SK-N-SH (cell line): ENCODE measurements at regions not wholly inside any gene's neighbourhood (a gene's known extent, or its start where the extent isn't known, plus 50 kb on each side); places are given as distances from the start of the nearest gene placed in this dataset.
A peak's percentile ranks its signal among the peaks of the same experiment; 100 is the strongest.

Experiments used
- CTCF ChIA-PET: fragments of 300-600, 350-600 bp; formaldehyde crosslinking; extraction: SDS; loops from one replicate; lab custom pipeline; 2021; lab: Yijun Ruan, JAX
- POLR2A ChIA-PET: fragments of 350-600 bp; sonication (Branson Sonifier 250); formaldehyde crosslinking; extraction: SDS; loops from one replicate; lab custom pipeline; 2020; ENCODE audit warnings: antibody characterized with exemption, inconsistent platforms; lab: Yijun Ruan, JAX
- DNase-seq: peaks from one replicate; pipeline ENCODE4 v3.0.0; 2012
- H2AFZ ChIP-seq: fragments of 200-600 bp; sonication (generic); 2 replicates; pipeline ENCODE4 v1.8.1; 2016; ENCODE audit warnings: antibody characterized with exemption, mild to moderate bottlenecking, low read depth
- H3F3A ChIP-seq: fragments of 200-600 bp; sonication (generic); replicated peaks from 2 replicates; pipeline ENCODE3; 2016; ENCODE audit warnings: antibody characterized with exemption, mild to moderate bottlenecking; ENCODE audit not compliant: insufficient read depth
- H3K27ac ChIP-seq, 2 experiments: fragments of 200-500 bp in 1 of 2; fragments of 200-600 bp in 1 of 2; sonication (Bioruptor generic) in 1 of 2; sonication (generic), shearing (Covaris generic) in 1 of 2; 2 replicates each; pipeline versions ENCODE4 v1.5.1 to v1.6.1; 2014 to 2016; ENCODE audit warnings: low read depth in 2 of 2, inconsistent platforms in 1 of 2, low read length in 1 of 2, mild to moderate bottlenecking in 1 of 2, mixed read lengths in 1 of 2
- H3K27me3 ChIP-seq: fragments of 200-600 bp; sonication (generic), shearing (Covaris generic); 2 replicates; pipeline ENCODE4 v1.6.1; 2016; ENCODE audit warnings: mixed run types; ENCODE audit not compliant: insufficient read depth
- H3K36me3 ChIP-seq, 2 experiments: fragments of 200-500 bp in 1 of 2; fragments of 200-600 bp in 1 of 2; sonication (Bioruptor generic) in 1 of 2; sonication (generic) in 1 of 2; replicated peaks in 1 of 2; 2 replicates each; pipeline versions ENCODE3 to v1.5.1; 2014 to 2016; ENCODE audit warnings: low read length in 1 of 2, mild to moderate bottlenecking in 1 of 2; ENCODE audit not compliant: insufficient read depth in 2 of 2, control insufficient read depth in 1 of 2
- H3K4me1 ChIP-seq, 2 experiments: fragments of 200-500 bp in 1 of 2; fragments of 200-600 bp in 1 of 2; sonication (Bioruptor generic) in 1 of 2; sonication (generic), shearing (Covaris generic) in 1 of 2; 2 replicates each; pipeline versions ENCODE4 v1.5.1 to v1.6.1; 2014 to 2016; ENCODE audit warnings: low read depth in 1 of 2, low read length in 1 of 2, mixed run types in 1 of 2; ENCODE audit not compliant: insufficient read depth in 2 of 2, control insufficient read depth in 1 of 2
- H3K4me2 ChIP-seq: fragments of 200-600 bp; sonication (generic), shearing (Covaris generic); 2 replicates; pipeline ENCODE4 v1.6.1; 2017; ENCODE audit warnings: mixed run types
- H3K4me3 ChIP-seq, 2 experiments: fragments of 200-500 bp in 1 of 2; fragments of 200-600 bp in 1 of 2; sonication (Bioruptor generic) in 1 of 2; sonication (generic), shearing (Covaris generic) in 1 of 2; 2 replicates each; pipeline versions ENCODE4 v1.5.1 to v1.8.1; 2014 to 2016; ENCODE audit warnings: low read depth in 2 of 2, inconsistent platforms in 1 of 2, low read length in 1 of 2, mild to moderate bottlenecking in 1 of 2, mixed read lengths in 1 of 2, moderate library complexity in 1 of 2
- H3K79me2 ChIP-seq: fragments of 200-600 bp; sonication (generic); 2 replicates; pipeline ENCODE4 v1.8.1; 2017; ENCODE audit warnings: mild to moderate bottlenecking; ENCODE audit not compliant: insufficient read depth
- H3K9ac ChIP-seq: fragments of 200-600 bp; sonication (generic); 2 replicates; pipeline ENCODE4 v1.6.1; 2017; ENCODE audit warnings: mixed run types
- H3K9me2 ChIP-seq: fragments of 200-600 bp; sonication (generic); 2 replicates; pipeline ENCODE4 v1.6.1; 2017; ENCODE audit warnings: mixed run types
- H3K9me3 ChIP-seq: fragments of 200-600 bp; sonication (generic); 2 replicates; pipeline ENCODE4 v1.6.1; 2017; ENCODE audit warnings: mixed run types, mild to moderate bottlenecking, moderate library complexity
- H4K20me1 ChIP-seq: fragments of 200-600 bp; sonication (generic); 2 replicates; pipeline ENCODE4 v1.6.1; 2017; ENCODE audit warnings: mild to moderate bottlenecking, mixed run types; ENCODE audit not compliant: insufficient read depth
- CTCF ChIP-seq: fragments of 200-600 bp; sonication (generic); IDR thresholded peaks from 2 replicates; pipeline ENCODE4 v1.6.1; 2017; ENCODE audit warnings: antibody characterized with exemption, mild to moderate bottlenecking, moderate library complexity
- MXI1 ChIP-seq: IDR thresholded peaks from 2 replicates; pipeline ENCODE4 v1.6.1; 2012; ENCODE audit warnings: mild to moderate bottlenecking, low read depth, low read length, improper control_type of control experiment
- NRF1 ChIP-seq: IDR thresholded peaks from 2 replicates; pipeline ENCODE4 v1.6.1; 2012; ENCODE audit warnings: low read depth, mild to moderate bottlenecking, low read length
- TCF12 ChIP-seq: IDR thresholded peaks from 2 replicates; pipeline ENCODE4 v1.4.0; 2012
- WGBS: methylation state at CpG from one replicate; pipeline ENCODE4 v1.1.6; 2017; ENCODE audit warnings: low lambda C conversion rate; 5-methylcytosine and 5-hydroxymethylcytosine counted together

- Histone ChIP-seq H3K27ac (peak overlapping the region; percentile 74 to 90; a peak in 3 of 4 replicates), H3K79me2 (peaks cover 12% of the 10 kb centered on the region), H4K20me1 (no peaks in the 10 kb centered on the region), H3F3A (peaks cover 51% of the 10 kb centered on the region), H3K36me3 (peaks cover 0 to 31% of the 10 kb centered on the region in 2 experiments), H3K9me3 (no peaks in the 10 kb centered on the region), H3K27me3 (no peaks in the 10 kb centered on the region), H3K9me2 (no peaks in the 10 kb centered on the region; the same call in 1 of the 2 replicates), H3K9ac (no peak overlapping the region), H2AFZ (no peak overlapping the region), H3K4me1 (peaks cover 0 to 17% of the 10 kb centered on the region in 2 experiments; a peak in 3 of 4 replicates), H3K4me3 (no peak overlapping the region), H3K4me2 (no peak overlapping the region)
- TF ChIP-seq CTCF (no peak), TCF12 (peak; percentile 12; the same call in 1 of the 2 replicates)
- POLR2A ChIA-PET: no interaction called here
- 10% methylated on average over 1 of the region's 1 CpG for WGBS
- CTCF ChIA-PET: no interaction called here
- DNase-seq: no peak
These were observed 1287.0 kb upstream of the GJE1 start for GRCh38 chr6:140845701-140846100.

GRCh38 chr6:140844167-140844566 is 1288.6 kb upstream of the GJE1 start:
- POLR2A ChIA-PET: no interaction called here

GRCh38 chr6:140833408-140833807 is 1299.3 kb upstream of the GJE1 start:
- no peaks in the 10 kb centered on the region for H3K27me3 ChIP-seq
- no peak for TF ChIP-seq MXI1
- H3K9ac ChIP-seq: no peak overlapping the region
- no peaks in the 10 kb centered on the region; the same call in 1 of the 2 replicates for H3K9me3 ChIP-seq
- H3K4me1 ChIP-seq: no peaks in the 10 kb centered on the region; a peak in 1 of 4 replicates
- peak overlapping the region in 1 of 2 experiments; percentile 31; a peak in 1 of 4 replicates for H3K27ac ChIP-seq
- no peak overlapping the region for H3K4me3 ChIP-seq
- H2AFZ ChIP-seq: no peak overlapping the region
- H3K79me2 ChIP-seq: no peaks in the 10 kb centered on the region
- POLR2A ChIA-PET: no interaction called here
- H4K20me1 ChIP-seq: no peaks in the 10 kb centered on the region
- 16% methylated on average over 1 of the region's 1 CpG for WGBS
- H3K9me2 ChIP-seq: no peaks in the 10 kb centered on the region
- H3K4me2 ChIP-seq: no peak overlapping the region
- H3K36me3 ChIP-seq: peaks cover 0 to 2% of the 10 kb centered on the region in 2 experiments
- H3F3A ChIP-seq: peaks cover 8% of the 10 kb centered on the region
- DNase-seq: no peak
- CTCF ChIA-PET: no interaction called here

More at GRCh38 chr6:140844167-140844566, 1288.6 kb upstream of the GJE1 start:
- Histone ChIP-seq H3K36me3 (peaks cover 0 to 27% of the 10 kb centered on the region in 2 experiments), H3K27me3 (no peaks in the 10 kb centered on the region), H4K20me1 (no peaks in the 10 kb centered on the region), H3K27ac (no peak overlapping the region), H3K4me2 (no peak overlapping the region), H3K4me3 (no peak overlapping the region), H3K9me2 (no peaks in the 10 kb centered on the region; the same call in 1 of the 2 replicates), H3K9ac (no peak overlapping the region), H3K79me2 (peaks cover 7% of the 10 kb centered on the region), H3K4me1 (peaks cover 0 to 12% of the 10 kb centered on the region in 2 experiments; a peak in 2 of 4 replicates), H3F3A (peaks cover 37% of the 10 kb centered on the region), H2AFZ (no peak overlapping the region), H3K9me3 (no peaks in the 10 kb centered on the region)
- CTCF ChIA-PET: no interaction called here
- TF ChIP-seq NRF1: no peak
- WGBS: 68% methylated on average over 3 of the region's 3 CpGs
- no peak for DNase-seq
